GM18909 (cell line): ENCODE measurements at regions not wholly inside any gene's neighbourhood (a gene's known extent, or its start where the extent isn't known, plus 50 kb on each side); places are given as distances from the start of the nearest gene placed in this dataset.

Experiments
- ATAC-seq: cut with Tn5 transposase; IDR thresholded peaks from one replicate; pipeline ENCODE4 v1.9.1; 2021; ENCODE audit warnings: mild to moderate bottlenecking; ENCODE audit not compliant: unreplicated experiment, poor library complexity

GRCh38 chr3:127387556-127388153 lies 99.8 kb upstream of the PRR20G start:
- ATAC-seq, result no peak

DNA sequence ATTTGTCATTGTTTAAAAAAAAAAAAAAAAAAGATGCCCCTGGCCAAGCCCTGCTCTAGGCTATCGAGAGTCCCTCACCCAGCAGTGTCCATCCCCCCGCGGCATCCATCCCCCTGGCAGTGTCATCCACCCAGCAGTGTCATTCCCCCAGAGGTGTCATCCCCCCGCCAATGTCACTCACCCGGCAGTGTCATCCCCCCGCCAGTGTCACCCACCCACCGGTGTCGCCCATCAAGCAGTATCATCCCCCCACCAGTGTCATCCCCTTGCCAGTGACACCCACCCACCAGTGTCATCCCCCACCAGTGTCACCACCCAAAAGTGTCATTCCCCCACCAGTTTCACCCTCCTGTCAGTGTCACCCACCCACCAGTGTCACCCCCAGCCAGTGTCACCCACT lies 99.3 kb upstream of the PRR20G start:
- ATAC-seq, result no peak

DNA sequence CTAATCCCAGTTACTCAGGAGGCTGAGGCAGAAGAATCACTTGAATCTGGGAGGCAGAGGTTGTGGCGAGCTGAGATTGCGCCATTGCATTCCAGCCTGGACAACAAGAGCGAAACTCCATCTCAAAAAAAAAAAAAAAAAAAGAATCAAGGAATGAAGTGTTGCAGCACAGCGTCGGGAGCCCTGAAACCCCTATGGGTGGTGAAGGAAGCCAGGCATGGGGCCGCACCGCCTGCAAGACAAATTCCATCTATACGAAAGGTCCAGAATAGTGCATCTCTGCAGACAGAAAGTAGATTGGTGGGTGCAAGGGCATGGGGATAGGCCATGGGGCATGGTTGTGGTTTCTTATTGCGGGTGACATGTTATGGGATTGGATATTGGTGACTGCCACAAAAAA lies 98.6 kb upstream of the PRR20G start:
- no peak for ATAC-seq

- ATAC-seq, result no peak
These were observed 97.7 kb upstream of the PRR20G start for GRCh38 chr3:127385540-127385870.

GRCh38 chr3:127384717-127385539 lies 97.1 kb upstream of the PRR20G start:
- no peak for ATAC-seq

GRCh38 chr3:127383656-127384179 lies 95.9 kb upstream of the PRR20G start:
- no peak for ATAC-seq

DNA sequence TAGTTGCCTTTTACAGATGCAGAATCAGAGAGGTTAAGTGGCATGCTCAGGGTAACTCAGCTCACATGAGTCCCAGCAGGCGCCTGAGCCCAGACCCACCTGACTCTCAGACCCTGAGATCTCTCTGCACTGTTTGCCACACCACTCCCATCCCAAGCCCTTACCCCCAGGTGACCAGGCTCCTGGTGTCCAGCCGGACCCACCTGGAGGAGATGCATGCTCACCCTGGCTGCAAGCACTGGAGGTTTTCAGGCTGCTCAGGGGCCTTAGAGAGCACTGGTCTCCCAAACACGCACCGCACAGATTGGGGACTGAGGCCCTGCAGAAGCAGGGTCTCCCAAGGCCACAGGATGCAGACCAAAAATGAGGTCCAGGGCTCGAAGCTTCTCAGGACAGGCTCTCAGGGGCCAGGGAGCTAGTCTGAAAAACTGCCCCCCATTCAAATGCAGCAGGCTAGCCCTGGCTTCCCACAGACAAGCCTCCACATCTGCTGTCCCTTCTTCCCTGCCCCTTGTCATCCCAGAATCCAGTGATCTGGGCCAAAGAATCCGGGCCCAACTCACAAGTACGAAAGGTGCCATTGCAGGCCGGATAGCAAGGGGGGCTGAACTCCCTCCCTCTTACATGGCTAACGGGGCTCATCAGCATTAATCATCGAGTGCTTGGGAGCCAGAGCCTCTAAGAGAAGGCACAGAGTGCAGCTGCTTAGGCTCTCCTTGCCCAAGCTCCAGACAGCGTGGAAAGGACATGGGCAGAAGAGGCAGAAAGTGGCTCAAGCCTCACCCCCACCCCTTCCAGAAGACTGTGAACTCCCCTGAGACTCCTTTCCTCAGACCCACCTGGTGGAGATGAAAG lies 90.2 kb upstream of the PRR20G start:
- ATAC-seq, result no peak

GRCh38 chr3:127375151-127375930 lies 87.5 kb upstream of the PRR20G start:
- ATAC-seq, result no peak

- ATAC-seq, result no peak
These were observed 86.5 kb upstream of the PRR20G start for GRCh38 chr3:127374086-127375010.

- no peak for ATAC-seq
These were observed 85.7 kb upstream of the PRR20G start for GRCh38 chr3:127373441-127374085.

GRCh38 chr3:127371846-127372245 lies 84.0 kb upstream of the PRR20G start:
- ATAC-seq, result no peak

GRCh38 chr3:127371334-127371733 lies 83.5 kb upstream of the PRR20G start:
- no peak for ATAC-seq

GRCh38 chr3:127370906-127371305 lies 83.1 kb upstream of the PRR20G start:
- no peak for ATAC-seq

DNA sequence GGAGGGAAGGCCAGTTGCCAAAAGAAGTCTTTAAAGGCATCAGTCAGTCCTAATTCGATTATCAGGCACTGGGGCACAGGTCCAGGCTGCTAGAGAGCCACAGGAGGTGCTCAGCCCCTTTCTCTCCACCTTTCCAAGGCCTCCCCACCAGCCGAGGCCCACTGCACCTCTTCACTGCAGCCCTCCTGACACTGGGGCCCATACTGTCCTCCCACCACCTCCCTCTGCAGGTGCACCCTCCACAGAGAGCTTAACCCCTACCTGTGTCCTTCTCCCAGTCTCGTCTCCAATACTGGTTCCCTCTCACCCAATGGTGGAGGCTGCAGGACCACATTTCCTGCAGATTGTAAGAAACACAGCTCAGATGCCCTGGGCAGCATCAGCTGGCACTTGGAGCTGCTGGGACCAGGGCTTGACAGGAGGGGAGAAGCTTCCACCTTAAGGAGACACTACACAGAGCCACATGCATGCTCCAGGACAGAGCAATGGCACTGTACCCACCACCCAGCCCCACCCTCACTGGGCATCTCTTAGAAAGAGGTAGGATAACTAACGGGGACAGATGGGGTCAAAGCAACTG lies 81.6 kb upstream of the PRR20G start:
- ATAC-seq, result no peak

- no peak for ATAC-seq
These were observed 80.6 kb upstream of the PRR20G start for GRCh38 chr3:127368186-127369032.

DNA sequence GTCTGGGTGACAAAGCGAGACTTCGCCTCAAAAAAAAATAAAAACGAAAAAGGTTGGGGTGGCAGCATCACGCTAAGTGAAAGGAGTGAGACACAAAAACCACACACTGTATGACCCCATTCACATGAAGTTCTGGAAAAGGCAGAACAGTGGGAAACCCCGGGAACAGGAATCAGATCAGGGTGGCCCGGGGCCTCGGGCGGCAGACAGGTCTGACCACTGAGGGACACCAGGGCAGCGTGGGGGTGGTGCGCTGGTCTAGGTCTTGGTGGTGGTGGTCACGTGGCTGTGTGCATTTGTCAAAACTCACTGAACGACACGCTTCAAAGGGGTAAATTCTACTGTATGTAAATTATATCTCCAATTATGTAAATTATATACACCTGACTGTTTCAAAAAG lies 79.7 kb upstream of the PRR20G start:
- ATAC-seq, result no peak

DNA sequence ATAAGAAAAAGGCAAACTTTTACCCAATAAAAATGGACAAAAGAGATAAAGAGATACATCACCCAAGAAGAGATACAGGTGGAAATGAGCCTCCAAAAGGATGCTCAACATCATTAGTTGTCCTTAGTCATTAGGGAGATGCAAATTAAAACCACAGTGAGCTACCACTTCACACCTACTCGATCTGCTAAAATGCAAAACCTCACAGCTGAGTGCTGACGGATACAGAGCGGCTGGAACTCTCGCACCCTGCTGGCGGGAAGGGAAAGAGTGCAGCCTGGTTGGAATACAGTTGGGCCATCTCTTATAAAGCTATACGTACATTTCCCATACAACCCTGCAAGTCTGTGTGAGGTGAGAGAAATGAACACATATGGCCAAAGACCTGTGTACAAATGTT lies 78.5 kb upstream of the PRR20G start:
- ATAC-seq, result no peak
